NCI-H128 (cell line): ENCODE measurements at regions not wholly inside any gene's neighbourhood (a gene's known extent, or its start where the extent isn't known, plus 50 kb on each side); places are given as distances from the start of the nearest gene placed in this dataset.
A peak's percentile ranks its signal among the peaks of the same experiment; 100 is the strongest.

Experiments used
- DNase-seq: peaks from one replicate; lab custom pipeline; 2025; ENCODE audit not compliant: unreplicated experiment; lab: John Stamatoyannopoulos, UW

- DNase-seq = no peak
Observed at GRCh38 chr9:88657893-88658292, 122.9 kb downstream of the NXNL2 start.

DNA sequence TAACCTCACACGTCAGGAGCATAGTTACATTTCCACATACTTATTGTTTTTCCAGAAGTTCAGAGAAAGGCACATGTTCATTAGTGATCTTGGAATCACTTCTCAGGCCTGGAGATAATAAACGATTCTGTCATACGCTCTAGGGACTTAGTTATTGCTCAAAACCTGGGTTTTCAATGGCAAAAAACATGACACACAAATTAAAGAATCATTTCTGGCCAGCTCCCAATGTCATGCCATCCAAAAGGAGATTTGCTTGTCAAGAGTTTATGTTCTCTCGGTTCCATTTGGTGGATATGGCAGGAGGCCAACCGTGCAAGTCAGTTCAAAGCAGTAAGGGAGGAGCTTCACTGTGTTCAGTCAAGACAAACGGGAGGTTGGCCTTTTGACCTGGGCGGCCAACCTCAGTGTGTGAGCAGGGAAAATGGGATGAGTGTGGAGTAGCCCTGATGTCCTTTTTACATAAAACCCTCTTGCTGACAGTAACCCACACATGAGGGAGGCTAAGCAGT, 123.4 kb downstream of the NXNL2 start:
- no peak for DNase-seq

DNA sequence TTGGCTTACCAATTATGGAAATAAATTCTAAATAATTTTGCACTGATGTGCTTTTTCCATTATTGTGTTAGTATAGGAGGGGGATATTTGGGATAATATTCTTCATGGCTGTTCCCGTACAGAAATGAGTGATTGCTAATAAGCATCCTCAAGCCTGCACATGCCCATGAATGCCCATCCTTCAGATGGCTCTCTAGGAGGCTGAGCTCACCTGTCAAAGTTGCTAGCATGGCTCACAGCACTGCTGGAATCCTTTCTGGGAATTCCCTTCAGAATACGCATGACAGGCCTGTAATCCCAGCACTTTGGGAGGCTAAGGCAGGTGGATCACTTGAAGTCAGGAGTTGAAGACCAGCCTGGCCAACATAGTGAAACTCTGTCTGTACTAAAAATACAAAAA, 124.1 kb downstream of the NXNL2 start:
- no peak for DNase-seq

DNA sequence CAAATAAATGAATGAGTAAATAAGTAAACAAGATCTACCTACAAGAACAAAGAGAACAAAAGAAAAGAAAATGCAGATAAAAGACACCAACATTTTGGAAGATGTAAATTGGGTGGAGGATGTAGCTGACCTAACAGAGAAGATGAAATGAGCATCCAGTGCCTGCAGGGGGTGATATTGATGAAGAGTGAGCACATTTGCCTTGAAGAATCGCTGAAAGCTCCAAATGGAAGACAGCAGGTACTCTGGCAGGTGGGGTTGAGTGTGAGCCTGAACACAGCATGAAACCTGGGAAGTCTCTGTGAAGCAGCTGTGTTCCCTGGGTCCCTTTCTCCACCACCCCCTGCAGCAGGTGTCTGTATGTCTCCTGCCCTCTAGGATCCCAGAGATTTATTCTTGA, 125.6 kb downstream of the NXNL2 start:
- peak; percentile 1 for DNase-seq

DNA sequence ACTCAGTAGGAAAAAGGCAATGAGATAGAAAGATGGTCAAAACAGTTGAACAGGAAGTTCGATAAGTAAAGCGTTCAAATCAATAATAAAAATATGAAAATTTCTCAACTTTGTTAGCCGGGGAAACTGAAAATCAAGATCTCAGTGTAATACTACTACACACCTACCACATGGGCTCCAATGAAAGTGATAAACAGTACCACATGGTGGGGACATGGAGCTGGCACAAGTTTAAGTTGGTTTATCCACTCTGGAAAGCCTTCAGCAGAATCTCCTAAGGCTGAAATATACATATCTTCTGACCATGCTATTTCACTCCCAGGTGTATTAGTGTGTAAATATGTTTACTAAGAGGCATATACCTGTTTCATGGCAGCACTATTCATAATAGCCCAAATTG, 126.8 kb downstream of the NXNL2 start:
- DNase-seq = no peak

DNA sequence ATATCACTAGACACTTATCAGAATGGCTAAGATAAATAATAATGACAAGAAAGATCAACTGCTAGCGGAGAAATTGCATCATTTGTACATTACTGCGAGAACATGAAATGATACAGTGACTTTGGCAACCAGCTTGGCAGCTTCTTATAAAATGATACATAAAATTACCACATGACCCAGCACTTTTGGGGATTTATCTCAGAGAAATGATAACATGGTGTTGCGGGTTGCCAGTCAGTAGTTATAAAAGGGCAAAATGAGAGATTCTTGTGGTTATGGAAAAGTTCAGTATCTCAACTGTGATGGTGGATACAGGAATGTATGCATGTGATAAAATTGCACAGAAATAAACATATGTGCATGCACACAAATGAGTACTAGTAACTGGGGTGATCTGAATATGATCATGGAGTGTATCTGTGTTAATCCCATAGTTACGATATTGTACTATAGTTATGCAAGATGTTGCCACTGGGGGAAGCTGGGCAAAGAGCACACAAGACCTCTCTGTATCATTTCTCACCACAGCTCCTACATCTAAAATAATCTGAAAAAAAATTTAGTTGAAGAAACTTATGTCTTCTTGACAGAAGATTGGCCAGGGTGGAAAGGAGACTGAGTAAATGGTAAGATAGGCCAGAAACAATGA, 128.9 kb downstream of the NXNL2 start:
- no peak for DNase-seq

DNA sequence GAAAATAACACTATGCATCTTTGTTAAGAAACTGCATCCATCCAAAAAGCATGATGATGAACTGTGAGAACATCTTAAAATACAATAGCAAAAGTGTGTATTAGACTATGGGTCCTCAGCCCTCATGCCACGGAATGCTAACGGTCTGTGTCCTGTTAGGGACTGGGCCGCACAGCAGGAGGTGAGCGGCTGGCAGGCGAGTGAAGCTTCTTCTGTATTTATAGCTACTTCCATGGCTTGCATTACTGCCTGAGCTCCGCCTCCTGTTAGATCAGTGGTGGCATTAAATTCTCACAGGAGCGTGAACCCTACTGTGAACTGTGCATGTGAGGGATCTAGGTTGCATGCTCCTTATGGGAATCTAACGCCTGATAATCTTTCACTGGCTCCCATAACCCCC, 129.8 kb downstream of the NXNL2 start:
- no peak for DNase-seq

- no peak for DNase-seq
Observed at GRCh38 chr9:88672874-88673689, 138.1 kb downstream of the NXNL2 start.

GRCh38 chr9:88673886-88674285, 138.9 kb downstream of the NXNL2 start:
- DNase-seq = no peak

- no peak for DNase-seq
Observed at GRCh38 chr9:88676644-88677043, 141.7 kb downstream of the NXNL2 start.

DNA sequence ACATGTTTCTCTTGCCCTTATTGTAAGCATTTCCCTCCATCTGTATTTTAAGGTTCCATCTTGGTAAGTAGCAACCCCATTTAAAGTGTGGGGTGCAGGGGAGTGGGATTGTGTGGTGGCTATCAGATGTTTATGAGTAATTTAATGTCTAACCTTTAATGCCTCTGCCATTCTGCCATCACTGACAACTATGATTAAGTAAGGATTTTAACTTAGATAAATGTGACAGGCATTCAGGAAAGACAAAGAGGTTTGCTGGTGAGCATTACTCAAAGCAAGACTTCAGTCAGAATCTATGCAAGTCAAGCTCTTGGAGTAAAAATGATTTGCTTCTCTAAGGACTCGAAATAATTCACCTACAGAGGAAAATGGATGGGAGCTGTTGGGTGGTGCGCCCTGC, 143.0 kb downstream of the NXNL2 start:
- DNase-seq = no peak

DNA sequence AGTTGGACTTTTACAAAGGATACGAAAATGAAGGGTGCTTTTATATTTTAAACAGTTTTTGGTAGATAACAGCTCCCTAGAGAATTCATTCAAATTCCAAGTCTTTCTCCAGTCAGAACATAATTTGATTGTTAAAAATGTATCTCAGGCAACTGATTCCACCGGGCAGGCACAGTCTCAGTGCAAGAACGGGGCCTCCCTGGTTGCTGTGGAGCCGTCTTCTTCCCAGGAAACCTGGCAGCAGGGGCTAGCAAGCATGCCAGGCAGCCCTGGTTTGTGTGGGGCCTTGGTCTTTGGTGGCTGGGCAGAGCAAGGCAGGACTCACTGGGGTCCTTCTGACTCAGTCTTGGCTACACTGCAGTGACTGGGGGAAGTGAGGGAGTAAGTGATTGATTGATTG, 143.5 kb downstream of the NXNL2 start:
- DNase-seq = no peak

DNA sequence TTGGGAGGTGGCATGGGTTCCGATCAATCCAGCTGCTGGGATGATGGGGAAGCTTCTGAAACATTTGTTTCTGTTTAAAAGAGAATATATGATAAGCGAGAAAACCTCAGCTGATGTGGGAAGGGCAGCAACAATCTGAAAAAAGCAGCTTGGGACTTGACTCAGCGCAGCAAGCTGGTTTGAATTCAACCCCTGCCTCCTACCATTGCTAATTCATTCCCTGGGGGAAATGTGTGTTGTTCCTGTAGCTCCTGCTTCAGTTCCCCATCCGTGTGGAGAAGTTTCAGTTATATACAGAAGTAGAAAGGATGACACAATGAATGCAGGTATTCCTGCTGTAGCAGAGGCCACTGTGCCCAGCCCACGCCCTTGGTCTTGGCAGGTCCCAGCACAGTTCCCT, 145.1 kb downstream of the NXNL2 start:
- DNase-seq = no peak

GRCh38 chr9:88680505-88681160, 145.7 kb downstream of the NXNL2 start:
- DNase-seq = no peak

GRCh38 chr9:88681434-88681833, 146.5 kb downstream of the NXNL2 start:
- no peak for DNase-seq

DNA sequence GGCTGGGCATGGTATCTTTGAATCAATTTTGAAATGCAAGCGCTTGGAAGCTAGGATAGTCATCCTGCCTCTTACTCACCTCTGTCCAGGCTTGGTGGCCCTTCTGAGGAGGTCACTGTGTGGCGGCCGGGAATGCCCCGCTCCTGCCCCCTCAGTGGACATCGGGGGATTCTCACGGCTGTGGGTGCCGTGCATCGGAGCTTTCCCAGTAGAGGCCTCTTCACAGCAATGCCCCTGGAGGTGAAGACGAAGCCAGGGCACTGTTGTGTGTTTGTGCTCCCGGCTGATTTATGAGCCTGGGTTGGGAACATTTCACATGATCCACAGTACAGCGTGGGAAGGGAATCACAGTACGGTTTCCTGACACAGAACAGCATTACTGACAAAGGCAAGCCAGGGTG, 147.5 kb downstream of the NXNL2 start:
- DNase-seq = no peak

DNA sequence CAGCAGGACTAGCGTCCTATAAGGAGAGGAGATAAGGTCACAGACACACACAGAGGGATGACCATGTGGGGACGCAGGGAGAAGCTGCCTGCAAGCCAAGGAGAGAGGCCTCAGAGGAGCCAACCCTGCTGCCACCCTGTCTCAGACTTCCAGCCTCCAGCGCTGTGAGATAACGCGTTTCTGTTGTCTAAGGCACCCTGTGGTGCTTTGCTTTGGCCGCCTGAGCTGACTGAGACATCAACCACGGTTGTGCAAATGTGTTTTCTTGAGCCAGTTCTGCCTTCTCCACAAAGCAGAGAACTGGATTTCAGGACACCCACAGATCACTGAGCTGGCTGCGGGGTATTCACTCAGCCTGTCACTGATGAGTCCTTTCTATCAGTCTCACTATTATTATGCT, 149.1 kb downstream of the NXNL2 start:
- DNase-seq = no peak

DNA sequence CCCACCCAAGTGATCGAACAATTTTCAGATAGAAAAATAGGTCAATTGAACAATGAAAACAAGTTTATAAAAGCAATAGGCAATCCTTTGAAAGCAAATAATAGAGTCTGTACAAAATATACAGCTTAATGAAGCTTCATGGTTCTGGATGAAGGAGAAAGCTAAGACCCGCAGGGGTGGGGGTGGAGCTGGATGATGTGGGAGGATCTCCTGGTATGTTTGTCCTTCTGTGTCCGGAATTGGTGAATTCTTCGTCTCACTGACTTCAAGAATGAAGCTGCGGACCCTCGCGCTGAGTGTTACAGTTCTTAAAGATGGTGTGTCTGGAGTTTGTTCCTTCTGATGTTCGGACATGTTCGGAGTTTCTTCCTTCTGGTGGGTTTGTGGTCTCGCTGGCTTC, 149.9 kb downstream of the NXNL2 start:
- no peak for DNase-seq

DNA sequence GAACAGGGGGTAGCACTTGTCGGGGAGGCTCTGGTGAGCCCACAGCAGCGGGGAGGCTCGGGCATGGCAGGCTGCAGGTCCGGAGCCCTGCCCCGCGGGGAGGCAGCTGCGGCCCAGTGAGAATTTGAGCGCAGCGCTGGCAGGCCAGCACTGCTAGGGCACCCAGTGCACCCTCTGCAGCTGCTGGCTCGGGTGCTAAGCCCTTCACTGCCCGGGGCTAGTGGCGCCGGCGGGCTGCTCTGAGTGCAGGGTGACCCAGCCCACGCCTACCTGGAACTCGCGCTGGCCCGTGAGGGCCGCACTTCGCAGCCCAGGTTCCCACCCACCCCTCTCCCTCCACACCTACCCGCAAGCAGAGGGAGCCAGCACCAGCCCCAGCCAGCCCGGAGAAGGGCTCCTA, 151.0 kb downstream of the NXNL2 start:
- DNase-seq = no peak

GRCh38 chr9:88689509-88690298, 154.7 kb downstream of the NXNL2 start:
- DNase-seq = no peak

DNA sequence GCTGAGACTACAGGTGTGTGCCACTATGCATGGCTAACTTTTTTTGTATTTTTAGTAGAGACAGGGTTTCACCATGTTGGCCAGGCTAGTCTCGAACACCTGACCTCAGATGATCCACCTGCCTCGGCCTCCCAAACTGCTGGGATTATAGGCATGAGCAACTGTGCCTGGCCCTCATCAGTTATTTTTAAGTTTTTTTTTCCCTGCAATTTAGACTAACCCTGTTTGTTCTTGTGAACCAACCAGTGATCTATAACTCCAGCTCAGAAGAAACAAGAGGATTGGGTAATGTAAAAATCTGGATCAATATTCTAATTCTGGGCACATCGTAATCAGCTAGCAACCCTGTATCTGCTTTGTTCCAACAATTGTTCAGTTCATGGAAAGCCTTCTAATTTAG, 155.7 kb downstream of the NXNL2 start:
- no peak for DNase-seq
